ENCODE measurements at regions not wholly inside any gene's neighbourhood (a gene's known extent, or its start where the extent isn't known, plus 50 kb on each side); places are given as distances from the start of the nearest gene placed in this dataset.

- Mint-ChIP-seq H3K36me3 (ENCODE audit: low read depth) (no peaks in the 10 kb centered on the region), H3K4me1 (peaks cover 10% of the 10 kb centered on the region), H3K27ac (no peak overlapping the region), H3K4me3 (no peak overlapping the region), H3K9me3 (no peaks in the 10 kb centered on the region), H3K27me3 (ENCODE audit: low read depth, poor library complexity) (no peaks in the 10 kb centered on the region)
- no peak for DNase-seq
- TF ChIP-seq, protein P1, sequence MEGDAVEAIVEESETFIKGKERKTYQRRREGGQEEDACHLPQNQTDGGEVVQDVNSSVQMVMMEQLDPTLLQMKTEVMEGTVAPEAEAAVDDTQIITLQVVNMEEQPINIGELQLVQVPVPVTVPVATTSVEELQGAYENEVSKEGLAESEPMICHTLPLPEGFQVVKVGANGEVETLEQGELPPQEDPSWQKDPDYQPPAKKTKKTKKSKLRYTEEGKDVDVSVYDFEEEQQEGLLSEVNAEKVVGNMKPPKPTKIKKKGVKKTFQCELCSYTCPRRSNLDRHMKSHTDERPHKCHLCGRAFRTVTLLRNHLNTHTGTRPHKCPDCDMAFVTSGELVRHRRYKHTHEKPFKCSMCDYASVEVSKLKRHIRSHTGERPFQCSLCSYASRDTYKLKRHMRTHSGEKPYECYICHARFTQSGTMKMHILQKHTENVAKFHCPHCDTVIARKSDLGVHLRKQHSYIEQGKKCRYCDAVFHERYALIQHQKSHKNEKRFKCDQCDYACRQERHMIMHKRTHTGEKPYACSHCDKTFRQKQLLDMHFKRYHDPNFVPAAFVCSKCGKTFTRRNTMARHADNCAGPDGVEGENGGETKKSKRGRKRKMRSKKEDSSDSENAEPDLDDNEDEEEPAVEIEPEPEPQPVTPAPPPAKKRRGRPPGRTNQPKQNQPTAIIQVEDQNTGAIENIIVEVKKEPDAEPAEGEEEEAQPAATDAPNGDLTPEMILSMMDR (IDR thresholded peaks at IDR 0.05): no peak
These were observed 470.5 kb downstream of the LTN1 start for GRCh38 chr21:28522014-28522799.

GRCh38 chr21:28518630-28519029, 474.0 kb downstream of the LTN1 start:
- Mint-ChIP-seq H3K4me3 (no peak overlapping the region), H3K9me3 (no peaks in the 10 kb centered on the region), H3K36me3 (ENCODE audit: low read depth) (no peaks in the 10 kb centered on the region), H3K27ac (no peak overlapping the region), H3K27me3 (ENCODE audit: low read depth, poor library complexity) (no peaks in the 10 kb centered on the region), H3K4me1 (peaks cover 15% of the 10 kb centered on the region)
- TF ChIP-seq, protein P1 (IDR thresholded peaks at IDR 0.05): no peak
- DNase-seq: no peak

GRCh38 chr21:28516991-28517592, 475.6 kb downstream of the LTN1 start:
- H3K4me3 Mint-ChIP-seq: no peak overlapping the region
- no peak overlapping the region for H3K27ac Mint-ChIP-seq
- TF ChIP-seq, protein P1 (IDR thresholded peaks at IDR 0.05): peak; percentile 64
- H3K9me3 Mint-ChIP-seq: no peaks in the 10 kb centered on the region
- H3K36me3 Mint-ChIP-seq (ENCODE audit: low read depth): no peaks in the 10 kb centered on the region
- H3K4me1 Mint-ChIP-seq: peaks cover 8% of the 10 kb centered on the region
- peak; percentile 75 for DNase-seq
- no peaks in the 10 kb centered on the region for H3K27me3 Mint-ChIP-seq (ENCODE audit: low read depth, poor library complexity)

DNA sequence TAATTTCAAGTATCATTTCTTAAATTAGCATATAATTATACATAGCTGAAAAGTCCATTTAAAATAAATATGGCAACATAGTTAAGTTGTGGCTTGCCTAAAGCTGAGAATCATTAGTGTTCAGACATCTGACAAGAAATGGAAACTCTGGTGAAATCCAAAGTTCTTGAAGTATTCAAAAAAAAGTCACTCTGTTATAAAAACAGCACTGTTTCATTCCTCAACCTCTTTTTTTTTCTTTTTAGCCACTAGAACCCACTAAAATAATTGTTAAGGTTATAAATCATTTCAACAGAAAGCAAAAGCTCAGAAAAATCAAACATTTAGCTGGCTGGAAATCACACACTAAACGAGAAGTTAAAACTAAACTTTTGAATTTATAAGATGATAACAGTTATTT, 476.7 kb downstream of the LTN1 start:
- H3K9me3 Mint-ChIP-seq: no peaks in the 10 kb centered on the region
- no peak overlapping the region for H3K27ac Mint-ChIP-seq
- TF ChIP-seq, protein P1 (IDR thresholded peaks at IDR 0.05): no peak
- H3K4me3 Mint-ChIP-seq: no peak overlapping the region
- no peak for DNase-seq
- H3K36me3 Mint-ChIP-seq (ENCODE audit: low read depth): no peaks in the 10 kb centered on the region
- H3K4me1 Mint-ChIP-seq: peaks cover 8% of the 10 kb centered on the region
- H3K27me3 Mint-ChIP-seq (ENCODE audit: low read depth, poor library complexity): no peaks in the 10 kb centered on the region

- no peak overlapping the region for H3K4me3 Mint-ChIP-seq
- no peak overlapping the region for H3K27ac Mint-ChIP-seq
- H3K9me3 Mint-ChIP-seq: no peaks in the 10 kb centered on the region
- TF ChIP-seq, protein P1 (IDR thresholded peaks at IDR 0.05): no peak
- no peaks in the 10 kb centered on the region for H3K27me3 Mint-ChIP-seq (ENCODE audit: low read depth, poor library complexity)
- peaks cover 25% of the 10 kb centered on the region for H3K4me1 Mint-ChIP-seq
- no peak for DNase-seq
- H3K36me3 Mint-ChIP-seq (ENCODE audit: low read depth): no peaks in the 10 kb centered on the region
These were observed 479.2 kb downstream of the LTN1 start for GRCh38 chr21:28513428-28513827.

DNA sequence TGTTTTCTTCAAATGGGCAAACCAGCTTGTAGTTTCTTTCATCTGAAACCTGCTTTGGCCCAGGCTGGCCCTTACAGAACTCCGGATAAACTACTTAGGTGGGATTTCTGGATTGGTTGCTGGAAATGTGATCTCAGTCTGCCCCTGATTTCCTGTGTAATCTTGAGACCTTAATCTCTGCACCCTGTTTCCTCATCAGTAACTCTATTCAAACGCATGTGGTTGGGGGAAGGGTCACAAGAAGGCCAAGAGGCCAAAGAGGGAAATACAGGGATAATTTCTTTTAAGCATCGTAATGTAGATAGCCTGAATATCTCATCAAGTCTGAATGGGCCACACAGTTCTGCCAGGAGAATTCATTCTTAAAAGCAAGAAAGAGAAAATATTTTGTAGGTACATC, 483.6 kb downstream of the LTN1 start:
- H3K27ac Mint-ChIP-seq: peak overlapping the region; percentile 88
- peaks cover 26% of the 10 kb centered on the region for H3K9me3 Mint-ChIP-seq
- H3K4me3 Mint-ChIP-seq: no peak overlapping the region
- DNase-seq: no peak
- H3K36me3 Mint-ChIP-seq (ENCODE audit: low read depth): peaks cover 4% of the 10 kb centered on the region
- H3K4me1 Mint-ChIP-seq: peaks cover 18% of the 10 kb centered on the region
- H3K27me3 Mint-ChIP-seq (ENCODE audit: low read depth, poor library complexity): no peaks in the 10 kb centered on the region
- TF ChIP-seq, protein P1 (IDR thresholded peaks at IDR 0.05): no peak

Data from nephron progenitor cell (in vitro differentiated cells).